GM20431 (cell line): ENCODE measurements at regions not wholly inside any gene's neighbourhood (a gene's known extent, or its start where the extent isn't known, plus 50 kb on each side); places are given as distances from the start of the nearest gene placed in this dataset.
"Not testable (repeated sequence)": the region's sequence is repeated elsewhere in the genome, so short reads cannot be mapped to it uniquely, and the experiment has no call there.

Experiments
- in situ Hi-C: fragments of 300-500 bp; cut with MseI, MboI; formaldehyde crosslinking; loops from one replicate; pipeline ENCODE4 v1.15.0; 2020; ENCODE audit warnings: low sequenced_read_pairs; ENCODE audit not compliant: unreplicated experiment

GRCh38 chr12:127025545-127025944 lies 1241.4 kb upstream of the TMEM132C start:
- in situ Hi-C loops, result no loop called here

DNA sequence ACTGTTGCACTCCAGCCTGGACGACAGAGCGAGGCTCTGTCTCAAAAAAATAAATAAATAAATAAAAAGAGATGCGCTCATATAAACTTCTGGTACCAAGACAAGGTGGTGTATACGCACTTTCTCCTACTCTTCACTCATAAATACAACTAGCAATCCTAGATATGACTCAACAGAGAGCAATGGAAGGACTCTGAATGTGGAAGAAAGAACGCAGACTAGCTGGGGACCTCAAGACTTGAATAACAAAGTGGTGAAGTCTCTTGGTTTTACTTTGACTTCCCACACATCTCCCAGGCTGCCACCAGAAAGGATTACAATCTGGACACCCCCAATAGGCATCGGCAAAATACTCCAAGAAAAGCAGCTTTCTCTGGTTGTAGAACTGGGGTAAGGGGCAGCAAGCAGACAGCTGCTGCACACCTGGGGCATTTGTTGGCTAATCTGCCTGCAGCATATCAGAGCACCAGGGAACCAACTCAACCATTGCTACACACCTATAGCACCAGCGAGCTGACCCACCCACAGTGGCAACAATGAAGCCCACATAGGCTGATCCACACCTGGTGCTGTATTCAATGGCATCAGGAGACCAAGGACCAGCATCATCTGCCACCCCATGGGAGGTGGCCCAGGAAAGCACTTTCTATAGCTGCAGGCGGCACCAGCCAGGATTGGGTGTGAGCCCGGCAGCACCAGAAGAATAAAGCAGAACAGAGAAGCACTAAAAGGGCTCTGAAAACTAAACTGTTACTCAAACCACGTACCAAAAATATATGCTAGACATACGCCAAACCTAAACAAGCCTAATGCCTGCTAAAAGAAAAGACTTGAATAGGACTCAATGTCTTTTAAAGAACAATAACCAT lies 1231.7 kb upstream of the TMEM132C start:
- in situ Hi-C loops, result no loop called here

DNA sequence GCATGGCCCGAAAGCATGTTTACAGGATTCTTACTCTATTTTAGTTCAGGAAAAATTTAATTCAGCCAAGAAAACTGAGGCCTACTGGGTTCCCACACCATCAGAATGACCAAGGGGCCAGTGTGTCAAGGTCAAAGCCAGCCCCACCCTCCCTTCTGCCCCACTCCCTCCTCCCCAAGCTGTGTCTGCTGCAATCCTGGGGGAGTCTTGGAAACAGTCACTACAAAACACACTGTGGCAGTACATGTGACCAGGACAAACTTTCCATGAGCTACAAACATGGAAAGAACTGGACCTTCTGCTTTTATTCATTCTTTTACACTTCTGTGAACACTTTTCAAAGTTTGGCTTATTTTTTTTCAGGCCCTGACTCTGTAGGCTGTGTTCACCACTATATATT lies 1228.8 kb upstream of the TMEM132C start:
- in situ Hi-C loops, result no loop called here

DNA sequence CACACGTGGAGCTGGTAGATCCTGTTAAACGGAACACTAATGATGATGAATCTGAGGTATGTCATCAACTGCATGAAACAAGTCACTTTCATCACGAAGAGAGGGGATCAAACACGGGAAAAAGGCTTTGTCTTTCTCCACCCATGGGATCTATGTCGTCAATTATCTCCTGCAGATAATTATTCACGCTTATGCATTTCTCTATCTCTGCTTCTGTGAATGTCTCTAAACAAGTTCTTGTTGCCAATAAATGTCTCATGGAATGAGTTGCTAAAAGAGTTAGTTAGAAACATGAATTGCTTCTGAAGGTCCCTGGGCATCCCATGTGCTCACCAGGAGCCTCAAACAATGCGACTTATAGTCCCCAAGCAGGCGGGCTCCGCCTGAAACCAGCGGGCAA lies 1228.2 kb upstream of the TMEM132C start:
- in situ Hi-C loops, result no loop called here

DNA sequence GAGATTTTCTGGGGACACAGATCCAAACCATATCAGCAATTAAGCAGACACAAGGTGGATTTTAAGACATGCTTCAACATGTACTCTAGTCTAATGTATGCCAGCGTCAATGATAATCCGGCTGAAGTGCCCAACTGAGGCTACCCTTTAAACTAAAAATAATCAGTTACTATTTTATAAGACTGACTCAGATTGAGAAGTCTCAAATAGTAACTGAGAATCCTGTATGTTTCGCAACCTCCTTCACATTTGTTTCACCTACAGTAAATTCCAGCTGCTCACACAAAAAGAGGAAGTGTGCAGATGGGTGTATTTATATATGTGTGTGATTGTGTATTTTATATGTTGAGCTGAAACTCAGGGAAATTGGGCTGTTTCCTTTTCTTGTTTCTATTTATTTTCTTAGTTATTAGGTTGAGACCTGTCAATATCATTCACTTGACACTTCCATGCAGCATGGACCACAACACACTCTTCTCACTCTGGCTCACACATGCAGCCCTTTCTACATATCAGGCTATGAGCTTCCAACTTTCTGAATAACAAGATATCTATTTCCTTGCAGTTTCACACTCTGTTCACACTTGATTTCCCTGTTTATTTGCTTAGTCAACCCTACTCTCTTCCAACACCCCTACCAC lies 1224.9 kb upstream of the TMEM132C start:
- in situ Hi-C loops, result no loop called here

GRCh38 chr12:127043731-127044130 lies 1223.2 kb upstream of the TMEM132C start:
- in situ Hi-C loops, result no loop called here

GRCh38 chr12:127044836-127045235 lies 1222.1 kb upstream of the TMEM132C start:
- in situ Hi-C loops, result no loop called here

DNA sequence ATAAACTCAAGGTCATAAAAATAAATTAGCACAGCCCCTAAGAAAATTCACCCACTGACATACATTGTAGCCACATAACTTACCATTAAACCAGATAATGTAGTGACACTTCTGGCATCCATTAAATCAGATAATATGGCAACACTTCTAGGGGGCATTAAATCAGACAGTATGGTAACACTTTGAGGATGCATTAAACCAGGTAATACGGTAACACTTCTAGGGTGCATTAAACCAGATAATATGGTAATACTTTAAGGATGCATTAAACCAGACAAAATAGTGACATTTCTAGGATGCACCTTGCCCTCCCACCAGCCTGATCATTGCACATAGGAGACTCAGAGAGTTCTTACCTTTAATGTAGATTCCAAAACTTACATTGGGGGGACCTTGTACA lies 1220.5 kb upstream of the TMEM132C start:
- in situ Hi-C loops, result no loop called here

GRCh38 chr12:127048057-127048456 lies 1218.9 kb upstream of the TMEM132C start:
- in situ Hi-C loops, result no loop called here

GRCh38 chr12:127048525-127048924 lies 1218.4 kb upstream of the TMEM132C start:
- in situ Hi-C loops, result not testable (repeated sequence)

DNA sequence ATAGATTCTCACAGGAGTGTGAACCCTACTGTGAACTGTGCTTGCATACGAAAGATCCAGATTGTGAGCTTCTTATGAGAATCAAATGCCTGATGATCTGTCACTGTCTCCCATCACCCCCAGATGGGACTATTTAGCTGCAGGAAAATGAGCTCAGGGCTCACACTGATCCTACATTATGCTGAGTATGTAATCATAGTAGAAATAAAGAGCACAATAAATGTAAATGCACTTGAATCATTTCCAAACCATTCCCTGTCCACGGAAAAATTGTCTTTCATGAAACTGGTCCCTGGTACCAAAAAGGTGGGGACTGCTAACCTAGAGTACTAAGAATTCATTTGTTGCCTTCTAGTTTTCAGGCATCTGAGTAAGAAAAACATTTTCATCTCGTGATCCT lies 1215.8 kb upstream of the TMEM132C start:
- in situ Hi-C loops, result no loop called here

DNA sequence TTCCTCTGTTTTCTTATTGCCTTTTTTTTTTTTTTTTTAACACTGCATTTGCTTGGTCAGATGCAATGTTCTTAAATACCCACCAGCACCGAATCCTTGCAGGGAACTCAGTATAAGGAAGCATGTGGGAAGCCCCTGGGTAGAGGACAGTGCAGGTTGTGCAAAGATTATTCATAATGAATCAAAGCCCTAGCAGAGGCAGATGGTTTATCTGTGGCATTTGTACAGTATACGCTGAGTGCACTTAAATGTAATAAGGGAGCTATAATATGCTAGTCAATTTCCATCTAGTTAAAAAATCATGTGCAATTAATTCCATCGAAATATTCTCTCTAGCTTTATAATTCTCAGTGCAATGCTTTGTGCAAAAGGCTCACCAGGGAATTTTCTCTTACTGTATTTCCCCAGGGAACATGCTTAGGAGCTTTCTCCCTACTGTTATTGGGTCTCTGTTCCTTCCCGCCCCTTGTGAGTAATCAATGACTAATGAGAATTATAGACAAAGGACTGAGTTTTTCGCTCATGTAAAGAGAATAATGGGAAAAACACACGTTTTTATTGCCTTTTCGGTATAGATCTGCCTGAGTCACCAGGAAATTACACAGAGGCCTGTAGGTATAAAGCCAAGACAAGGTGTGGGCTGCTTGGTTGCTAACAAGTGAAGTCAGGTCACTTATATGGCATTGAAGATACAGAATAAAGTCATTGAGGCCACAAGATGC lies 1214.3 kb upstream of the TMEM132C start:
- in situ Hi-C loops, result no loop called here

GRCh38 chr12:127054531-127054930 lies 1212.4 kb upstream of the TMEM132C start:
- in situ Hi-C loops, result no loop called here

- in situ Hi-C loops, result no loop called here
Observed at GRCh38 chr12:127060310-127060847, 1206.6 kb upstream of the TMEM132C start.

- in situ Hi-C loops, result no loop called here
Observed at GRCh38 chr12:127060933-127061332, 1206.0 kb upstream of the TMEM132C start.

- in situ Hi-C loops, result no loop called here
Observed at GRCh38 chr12:127063339-127064072, 1203.5 kb upstream of the TMEM132C start.

- in situ Hi-C loops, result no loop called here
Observed at GRCh38 chr12:127064207-127064606, 1202.8 kb upstream of the TMEM132C start.

DNA sequence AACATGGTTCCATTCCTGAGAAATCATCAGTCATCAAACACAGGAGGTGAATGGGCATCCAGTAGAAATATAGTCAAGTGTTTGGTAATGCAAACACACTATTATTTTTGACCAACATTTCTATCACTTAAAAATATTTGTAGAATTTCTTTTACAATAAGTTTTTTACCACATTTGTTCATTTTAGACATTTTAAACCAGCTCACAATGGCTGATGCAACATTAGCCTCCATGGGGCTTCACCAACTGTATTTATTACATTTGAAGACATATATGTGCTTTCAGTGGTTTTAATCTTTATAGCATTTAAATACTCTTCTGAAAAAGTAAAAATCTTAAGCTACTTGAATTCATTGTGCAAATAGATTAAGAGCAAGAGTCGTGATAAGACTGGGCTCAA lies 1201.4 kb upstream of the TMEM132C start:
- in situ Hi-C loops, result no loop called here

DNA sequence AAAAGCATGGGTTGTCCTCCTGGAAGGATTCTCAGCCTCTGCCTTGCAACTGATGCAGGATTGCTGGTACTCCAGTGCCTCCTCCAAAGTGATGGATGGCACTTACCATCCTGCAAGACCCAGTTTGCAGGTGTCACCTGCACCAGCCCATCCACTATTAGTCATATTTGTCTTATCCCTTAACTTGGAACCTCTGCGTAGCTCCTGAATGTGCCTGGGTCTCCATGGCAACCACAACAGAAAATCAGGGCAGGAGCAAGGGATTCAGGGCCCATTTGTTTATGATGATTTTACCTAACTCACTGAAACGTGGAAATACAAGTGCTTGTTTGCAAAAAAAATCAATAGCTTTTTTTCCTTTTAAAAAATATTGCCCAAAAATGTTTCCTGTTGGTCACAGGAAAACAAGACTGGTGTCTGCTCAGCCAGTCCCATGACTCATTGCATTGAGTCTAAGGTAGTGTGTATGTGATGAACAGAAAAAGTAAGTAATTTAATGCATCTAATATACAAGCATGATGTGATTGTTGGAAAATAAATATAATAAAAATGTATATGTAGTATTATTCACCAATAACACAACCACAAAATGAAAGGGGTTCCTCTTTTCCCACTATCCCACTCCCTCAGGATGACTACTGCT lies 1196.3 kb upstream of the TMEM132C start:
- in situ Hi-C loops, result no loop called here

DNA sequence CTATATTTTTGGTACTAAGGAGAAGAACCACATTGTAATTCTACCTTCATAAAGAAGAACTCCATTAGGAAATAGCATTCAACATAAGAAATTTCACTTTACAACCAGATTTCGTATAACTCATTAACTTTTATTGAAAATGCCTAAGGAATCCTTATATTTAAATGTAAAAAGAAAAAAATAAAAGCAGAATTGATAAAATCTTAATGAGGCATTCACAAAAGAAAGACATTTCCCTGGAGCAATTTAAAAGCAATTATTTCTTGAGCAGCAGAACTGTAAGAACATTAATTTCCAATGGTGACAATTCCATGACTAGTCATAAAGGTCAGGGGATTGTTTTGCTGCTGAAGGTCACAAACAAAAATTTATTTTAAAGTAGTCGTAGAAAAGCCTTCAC lies 1192.8 kb upstream of the TMEM132C start:
- in situ Hi-C loops, result no loop called here
